ENCODE measurements at regions not wholly inside any gene's neighbourhood (a gene's known extent, or its start where the extent isn't known, plus 50 kb on each side); places are given as distances from the start of the nearest gene placed in this dataset.

DNA sequence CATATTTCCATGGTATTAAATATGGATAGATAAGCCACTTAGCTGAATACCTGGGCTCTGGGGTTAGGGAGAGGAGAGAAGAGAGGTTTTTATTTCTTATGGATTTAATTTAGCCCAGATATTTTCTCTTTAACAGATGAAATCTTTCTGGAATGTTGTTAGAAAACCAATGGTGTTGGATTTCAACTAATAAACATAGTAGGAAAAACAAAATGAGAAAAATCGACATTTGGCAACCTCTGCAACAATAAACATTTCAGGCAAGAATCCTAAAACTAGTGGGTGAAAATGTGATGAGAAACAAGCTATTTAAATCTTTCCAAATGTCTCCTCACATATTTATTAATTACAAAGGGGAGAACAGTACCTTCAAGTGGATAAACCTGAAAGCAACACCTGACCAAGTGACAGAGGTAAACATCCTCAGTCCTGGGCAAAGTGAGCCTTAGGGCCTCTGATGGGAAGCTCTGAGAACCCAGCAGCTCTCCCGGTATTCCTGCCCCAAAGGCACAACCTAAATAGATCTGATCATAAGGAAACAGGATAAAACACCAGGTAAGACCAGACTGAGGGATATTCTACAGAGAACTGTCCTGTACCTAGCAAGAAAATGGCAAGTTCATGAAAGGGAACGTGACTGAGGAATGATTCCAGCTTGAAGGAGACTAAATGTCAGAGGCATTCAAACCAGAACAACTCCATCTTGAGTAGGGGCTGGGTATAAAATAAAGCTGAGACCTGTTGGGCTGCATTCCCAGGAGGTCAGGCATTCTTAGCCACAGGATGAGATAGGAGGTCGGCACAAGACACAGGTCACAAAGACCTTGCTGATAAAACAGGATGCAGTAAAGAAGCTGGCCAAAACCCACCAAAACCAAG, 163.7 kb downstream of the ESM1 start:
- TF ChIP-seq POLR2A (IDR thresholded peaks at IDR 0.05; ENCODE audit: low read length) (no peak), GATA1 (IDR thresholded peaks at IDR 0.05; ENCODE audit: low read depth, low read length) (no peak)
